ENCODE measurements at regions not wholly inside any gene's neighbourhood (a gene's known extent, or its start where the extent isn't known, plus 50 kb on each side); places are given as distances from the start of the nearest gene placed in this dataset.

DNA sequence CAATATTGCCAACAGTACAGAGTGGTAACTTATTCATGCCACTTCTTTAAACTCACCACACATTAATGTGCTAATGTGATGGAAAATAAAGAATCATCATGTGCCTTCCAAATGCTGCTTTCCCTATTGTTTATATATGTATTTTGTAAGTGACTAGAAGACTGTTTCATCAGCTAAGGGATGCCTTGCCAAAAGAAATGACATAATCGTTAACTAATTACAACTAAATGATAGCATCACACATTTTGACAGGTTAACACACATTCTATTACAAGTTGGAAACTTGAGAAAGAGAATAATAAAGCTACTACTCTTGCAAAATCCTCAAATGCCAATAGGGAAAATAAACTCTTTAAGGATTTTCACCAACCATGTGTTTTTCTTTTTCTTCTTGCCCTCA lies 329.9 kb upstream of the AGTR1 start:
- no peak for DNase-seq (ENCODE audit: low read depth in 3 of 3)

DNA sequence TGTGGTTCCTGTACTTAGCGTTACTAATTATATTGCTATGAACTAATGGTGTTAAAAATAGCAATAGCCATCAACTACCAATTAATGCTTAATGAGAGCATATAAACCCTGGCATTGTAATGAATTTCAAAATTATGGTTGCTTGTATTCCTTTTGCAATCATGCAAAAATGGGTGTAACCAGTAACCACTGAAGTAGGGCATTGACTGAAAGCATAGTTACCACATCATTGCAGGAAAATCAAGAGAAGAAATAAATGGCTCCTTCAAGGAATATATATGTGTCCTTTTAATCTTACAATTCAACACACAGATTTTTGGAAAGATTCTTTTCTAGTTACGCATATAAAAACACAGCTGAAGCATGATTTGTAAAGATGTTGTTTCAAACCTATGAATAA lies 328.3 kb upstream of the AGTR1 start:
- no peak for DNase-seq (ENCODE audit: low read depth in 3 of 3)

DNA sequence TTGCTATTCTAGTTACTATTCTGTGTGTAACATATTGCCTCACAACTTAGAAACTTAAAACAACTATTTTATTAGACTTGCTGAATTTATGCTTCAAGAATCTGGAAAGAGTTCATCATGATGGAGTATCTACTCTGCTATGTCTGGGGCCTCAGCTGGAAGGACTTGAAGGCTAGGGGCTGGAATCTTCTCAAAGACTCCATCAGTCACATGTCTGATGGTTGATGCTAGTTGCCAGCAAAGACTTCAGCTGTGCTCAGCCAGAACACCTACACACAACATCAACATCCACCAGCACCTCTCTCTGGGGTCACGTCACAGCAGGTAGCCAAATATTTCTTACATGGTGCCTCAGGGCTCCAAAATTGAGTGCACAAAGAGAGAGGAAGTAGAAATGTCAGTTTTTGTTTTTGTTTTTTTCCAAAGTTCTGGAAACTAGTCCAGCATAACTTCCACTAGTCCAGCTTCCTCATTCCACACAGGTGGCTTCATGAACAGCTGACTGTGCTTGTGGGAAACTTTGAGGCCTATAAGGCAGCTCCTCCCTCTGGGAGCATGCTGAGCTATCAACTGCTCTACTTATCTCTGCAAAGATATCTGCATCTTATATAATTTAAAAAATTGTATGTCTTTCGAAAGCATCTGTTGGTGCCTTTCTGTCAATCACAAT lies 325.4 kb upstream of the AGTR1 start:
- DNase-seq (ENCODE audit: low read depth in 3 of 3), result no peak

DNA sequence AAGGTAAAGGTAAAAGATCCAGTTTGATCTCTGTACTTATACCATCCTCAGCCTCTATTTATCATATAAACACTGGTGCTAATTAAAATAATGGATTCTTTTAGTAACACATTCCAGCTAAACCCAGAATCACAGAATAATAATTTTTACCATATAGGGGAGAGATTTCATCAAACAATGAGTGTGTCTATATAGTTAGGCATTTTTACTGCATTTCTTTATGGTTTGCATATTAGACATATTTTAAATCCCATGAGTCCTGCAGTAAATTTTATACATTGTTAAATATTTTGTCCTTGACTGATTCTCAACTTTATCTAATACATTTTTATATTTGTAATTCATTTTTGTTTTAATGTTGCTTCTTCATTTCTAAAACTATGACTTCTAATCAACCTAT lies 323.7 kb upstream of the AGTR1 start:
- DNase-seq (ENCODE audit: low read depth in 3 of 3), result no peak

DNA sequence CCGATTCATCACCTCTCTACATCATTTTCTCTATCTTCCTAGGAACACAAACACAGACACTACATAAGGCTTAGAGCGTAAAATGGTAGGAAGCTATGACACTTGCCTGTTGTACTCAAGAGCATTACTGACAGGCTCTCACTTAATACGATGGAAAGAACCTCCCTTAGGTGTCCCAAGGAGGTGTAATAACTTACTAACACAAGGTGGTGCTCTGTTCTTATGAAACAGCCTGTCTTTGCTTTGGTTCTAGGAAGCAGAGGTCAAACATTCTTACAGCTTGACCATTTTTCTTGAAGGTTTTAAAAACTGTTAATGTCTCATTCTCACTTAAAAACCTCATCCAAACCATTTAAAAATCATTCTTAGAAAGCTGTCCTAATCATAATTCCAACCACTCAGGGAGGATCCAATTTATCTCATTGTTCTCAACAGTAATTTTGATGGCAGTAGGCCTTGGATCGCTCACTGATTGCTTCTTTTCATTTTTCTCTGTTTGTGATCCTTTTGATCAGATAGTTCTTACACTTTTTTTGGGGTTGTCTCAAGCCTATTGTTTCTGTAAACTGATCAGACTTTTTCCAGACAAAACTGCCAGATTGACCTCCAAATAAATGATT lies 317.8 kb upstream of the AGTR1 start:
- no peak for DNase-seq (ENCODE audit: low read depth in 3 of 3)

DNA sequence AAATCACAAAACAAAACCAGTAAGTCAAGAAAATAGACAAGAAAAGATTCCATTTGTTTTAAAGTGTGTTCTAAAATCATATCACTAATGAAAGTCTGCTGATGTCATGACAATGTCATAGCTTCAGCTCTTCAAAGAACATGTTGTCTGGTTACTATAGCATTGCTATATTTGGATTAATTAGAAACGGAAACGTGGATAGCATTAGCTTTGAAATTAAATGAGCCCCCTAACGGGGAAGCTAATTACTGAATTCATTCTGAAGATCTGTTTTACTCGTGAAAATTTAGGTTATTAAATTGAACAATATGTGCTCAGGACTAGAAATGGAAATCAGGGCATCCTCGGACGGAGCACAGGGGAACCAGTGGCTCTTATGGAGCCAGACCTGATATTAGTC lies 316.7 kb upstream of the AGTR1 start:
- no peak for DNase-seq (ENCODE audit: low read depth in 3 of 3)

DNA sequence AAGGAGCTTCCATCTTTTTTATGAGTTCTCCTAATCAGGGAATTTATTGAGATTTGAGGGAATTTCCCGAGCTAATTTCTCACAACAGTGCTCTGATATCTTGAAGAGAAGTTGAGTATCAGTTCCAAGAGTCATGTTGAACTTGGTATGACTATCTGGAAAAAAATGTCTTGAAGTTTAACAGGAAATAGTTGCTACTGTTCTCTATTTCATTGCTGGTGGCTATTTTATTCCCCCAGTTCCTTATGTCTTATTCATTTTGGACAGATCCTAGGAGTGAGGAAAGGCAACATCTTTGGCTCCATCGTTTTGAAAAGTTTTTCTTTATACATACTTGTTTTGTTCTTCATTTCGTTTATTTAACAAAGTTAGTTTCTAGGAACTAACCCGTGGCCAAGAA lies 307.8 kb upstream of the AGTR1 start:
- no peak for DNase-seq (ENCODE audit: low read depth in 3 of 3)

DNA sequence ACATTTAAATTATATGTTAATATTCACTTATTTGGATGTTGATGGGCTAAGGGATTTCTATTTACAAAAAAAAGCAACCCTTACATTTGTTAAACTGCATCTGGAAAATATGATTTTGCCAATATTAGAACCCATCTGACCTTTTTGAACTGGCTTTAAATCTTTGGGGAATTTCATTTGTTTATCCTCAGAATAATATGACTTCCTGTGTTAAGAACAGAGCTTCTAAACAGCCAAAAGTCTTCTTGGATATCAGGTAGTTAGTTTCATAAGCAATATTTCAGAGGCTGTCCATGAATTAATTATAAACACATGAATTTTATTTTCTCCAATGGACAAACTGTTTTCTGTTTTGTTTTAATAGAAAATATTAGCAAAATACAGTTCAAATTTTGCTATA lies 301.9 kb upstream of the AGTR1 start:
- DNase-seq (ENCODE audit: low read depth in 3 of 3), result no peak

DNA sequence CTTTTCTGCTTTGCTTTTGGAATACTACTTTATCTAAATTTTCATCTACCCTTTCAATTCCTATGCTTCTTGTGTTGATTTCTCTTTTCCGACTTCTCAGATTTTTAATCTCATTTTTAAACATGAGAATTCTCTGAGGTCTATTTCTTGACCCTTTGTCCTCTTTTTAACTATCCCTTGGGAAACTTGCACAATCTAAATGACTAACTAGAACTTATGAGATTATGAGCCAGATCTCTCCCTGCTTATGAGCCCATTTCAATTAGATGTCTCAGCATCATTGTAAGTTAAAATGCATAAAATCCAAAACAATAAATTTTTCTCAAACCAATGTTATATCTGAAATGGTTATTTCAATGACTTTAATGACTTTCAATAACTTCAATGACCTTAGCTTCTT lies 296.9 kb upstream of the AGTR1 start:
- no peak for DNase-seq (ENCODE audit: low read depth in 3 of 3)

DNA sequence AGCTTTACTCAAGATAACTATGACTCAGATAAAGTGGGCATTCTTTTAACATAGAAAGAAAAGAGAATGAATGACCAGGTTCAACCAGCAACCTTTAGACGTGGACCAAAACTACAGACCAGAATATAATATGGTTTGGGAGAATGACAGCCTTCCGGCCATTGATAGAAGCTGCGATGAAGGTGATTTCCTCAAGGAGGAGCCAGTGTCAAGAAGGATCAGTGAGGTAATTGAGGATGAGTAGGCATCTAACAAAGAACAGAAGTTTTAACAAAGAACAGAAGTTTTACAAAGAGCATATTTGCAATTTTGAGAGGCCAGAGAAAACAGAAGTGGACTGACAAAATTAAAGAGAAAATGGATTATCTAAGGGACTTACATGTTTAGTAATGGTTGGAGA lies 289.0 kb upstream of the AGTR1 start:
- DNase-seq (ENCODE audit: low read depth in 3 of 3), result no peak

DNA sequence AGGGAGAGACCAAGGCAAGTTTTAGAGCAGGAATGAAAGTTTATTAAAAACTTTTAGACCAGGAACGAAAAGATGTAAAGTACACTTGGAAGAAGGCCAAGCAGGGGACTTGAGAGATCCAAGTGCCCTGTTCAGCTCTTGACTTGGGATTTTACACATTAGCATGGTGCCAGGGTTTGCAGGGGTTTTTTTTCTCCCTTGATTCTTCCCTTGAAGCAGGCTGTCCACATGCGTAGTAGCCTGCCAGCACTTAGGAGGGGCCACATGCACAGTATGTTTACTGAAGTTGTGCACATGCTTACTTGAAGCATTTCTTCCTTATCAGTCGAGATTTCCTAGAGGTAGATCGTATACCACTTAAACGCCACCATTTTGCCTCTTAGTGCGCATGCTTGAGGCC lies 277.5 kb upstream of the AGTR1 start:
- DNase-seq (ENCODE audit: low read depth in 3 of 3), result no peak

DNA sequence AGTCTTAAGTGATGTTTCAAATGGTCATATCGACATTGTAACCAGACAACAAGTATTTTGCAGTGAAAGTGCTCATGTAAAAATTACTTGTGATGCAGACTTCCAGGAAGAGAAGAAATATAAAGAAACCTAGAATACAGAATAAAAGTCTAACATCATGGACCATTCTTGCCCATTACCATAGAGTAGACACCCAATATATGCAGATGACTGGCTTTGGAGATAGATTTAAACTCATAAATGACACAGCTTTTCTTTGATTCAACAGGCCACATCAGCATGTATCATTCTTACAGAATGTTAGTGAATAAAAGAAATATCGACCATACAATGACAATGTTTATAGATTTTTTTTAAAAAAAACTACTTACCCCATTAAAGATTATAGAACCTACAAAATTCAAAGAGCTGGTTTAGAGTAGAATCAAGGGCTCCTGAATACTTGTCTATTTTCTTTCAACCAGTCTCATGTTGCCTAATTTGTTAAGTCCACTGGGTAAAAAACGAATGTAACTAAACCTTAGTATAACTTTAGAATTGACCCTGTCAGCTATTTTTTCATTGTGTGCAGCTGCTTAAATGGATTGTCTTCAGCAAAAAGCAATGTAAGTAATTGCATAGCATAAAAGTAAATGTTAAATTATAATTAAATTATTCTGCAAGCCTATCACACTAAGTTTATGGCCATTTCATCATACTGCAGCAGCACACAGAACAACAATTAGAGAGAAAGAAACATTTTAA lies 268.7 kb upstream of the AGTR1 start:
- DNase-seq (ENCODE audit: low read depth in 3 of 3), result no peak

DNA sequence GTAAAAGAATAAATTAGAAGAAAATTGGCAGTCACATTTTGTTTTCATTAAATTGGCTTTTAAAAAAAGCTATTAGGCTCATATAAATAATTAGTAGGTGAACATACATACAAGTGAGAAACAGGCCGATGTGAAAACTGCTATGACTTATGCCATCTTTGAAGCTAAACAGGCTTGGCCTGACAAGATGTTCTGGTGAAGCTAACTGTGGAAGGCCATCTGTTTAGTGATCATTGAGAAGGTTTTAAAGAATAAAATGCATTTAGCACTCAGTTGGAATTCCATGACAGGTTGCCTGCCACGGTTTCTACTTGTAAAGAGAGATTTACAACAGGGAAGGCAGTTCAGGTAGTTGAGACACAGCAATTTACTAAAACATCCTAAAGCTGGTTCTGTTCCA lies 264.0 kb upstream of the AGTR1 start:
- DNase-seq (ENCODE audit: low read depth in 3 of 3), result no peak

DNA sequence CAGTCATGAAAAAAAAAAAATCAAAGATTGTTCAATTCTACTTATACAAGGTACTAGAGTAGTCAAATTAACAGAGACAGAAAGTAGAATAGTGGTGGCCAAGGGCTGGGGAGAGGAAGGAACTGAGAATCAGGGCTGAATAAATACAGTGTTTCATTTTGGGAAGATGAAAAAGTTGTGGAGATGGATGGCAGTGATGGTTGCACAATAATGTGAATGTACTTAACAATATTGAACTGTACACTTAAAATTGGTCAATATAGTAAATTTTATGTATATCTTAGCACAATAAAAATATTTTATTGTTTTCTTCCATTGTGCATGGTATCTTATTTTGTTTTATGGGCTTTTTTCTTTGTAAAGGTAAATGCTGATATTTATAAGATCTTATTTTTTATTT lies 262.2 kb upstream of the AGTR1 start:
- no peak for DNase-seq (ENCODE audit: low read depth in 3 of 3)

DNA sequence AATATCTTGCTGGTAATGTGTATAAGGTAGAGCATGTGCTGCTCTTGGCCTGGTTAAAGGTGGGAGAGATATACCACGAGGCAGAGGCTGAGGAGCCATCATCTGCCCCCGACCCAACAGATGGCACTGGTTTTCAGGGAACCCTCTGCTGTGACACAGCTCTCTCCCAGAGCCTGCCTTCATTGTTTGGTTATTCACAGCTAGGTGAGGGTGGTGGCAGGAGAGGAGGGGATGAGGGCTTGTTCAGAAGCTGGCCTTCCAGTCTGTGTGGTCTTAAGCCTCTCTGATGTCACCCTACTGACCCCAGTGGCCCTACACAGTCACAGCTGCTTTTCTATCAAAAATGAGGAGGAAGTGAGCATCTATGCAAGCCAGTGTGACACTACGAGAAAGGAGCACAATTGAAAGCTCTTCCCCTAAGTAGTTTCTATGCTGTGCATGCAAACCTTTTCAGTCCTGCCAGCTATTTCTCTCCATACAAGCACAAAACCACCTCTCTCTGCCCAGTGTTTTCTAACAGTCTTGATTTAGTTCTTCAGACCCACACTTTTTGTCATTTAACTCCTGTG lies 258.4 kb upstream of the AGTR1 start:
- DNase-seq (ENCODE audit: low read depth in 3 of 3), result no peak

DNA sequence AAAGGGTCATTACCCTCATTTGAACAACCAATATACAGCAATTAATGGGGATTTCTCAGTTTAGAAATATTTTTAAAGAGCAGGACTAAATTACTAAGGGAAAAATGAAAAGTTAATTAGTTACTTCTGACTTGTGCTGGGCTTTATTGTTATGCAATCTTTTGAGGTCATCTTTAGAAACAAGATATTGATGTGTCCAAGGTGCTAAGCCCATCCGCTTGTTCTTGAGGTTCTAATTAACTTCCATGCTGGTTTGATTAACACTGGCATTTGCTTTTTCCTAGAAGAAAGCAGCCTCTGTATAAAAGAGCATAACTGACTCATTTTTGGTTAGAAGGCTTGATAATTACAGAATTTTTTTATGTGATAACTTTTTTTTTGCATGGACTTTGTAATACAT lies 256.5 kb upstream of the AGTR1 start:
- DNase-seq (ENCODE audit: low read depth in 3 of 3), result no peak

DNA sequence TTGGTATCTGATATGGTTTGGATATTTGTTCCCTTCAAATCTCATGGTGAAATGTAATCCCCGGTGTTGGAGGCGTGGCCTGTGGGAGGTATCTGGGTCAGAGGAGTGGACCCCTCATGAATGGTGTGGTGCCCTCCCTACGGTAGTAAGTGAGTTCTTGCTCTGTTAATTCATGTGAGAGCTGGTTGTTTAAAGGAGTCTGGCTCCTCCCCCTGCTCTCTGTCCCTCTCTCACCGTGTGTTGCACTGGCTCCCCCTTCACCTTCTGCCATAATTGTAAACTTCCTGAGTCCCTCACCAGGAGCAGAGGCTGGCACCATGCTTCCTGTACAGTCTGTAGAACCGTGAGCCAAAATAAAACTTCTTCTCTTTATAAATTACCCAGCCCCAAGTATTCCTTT lies 246.9 kb upstream of the AGTR1 start:
- no peak for DNase-seq (ENCODE audit: low read depth in 3 of 3)

DNA sequence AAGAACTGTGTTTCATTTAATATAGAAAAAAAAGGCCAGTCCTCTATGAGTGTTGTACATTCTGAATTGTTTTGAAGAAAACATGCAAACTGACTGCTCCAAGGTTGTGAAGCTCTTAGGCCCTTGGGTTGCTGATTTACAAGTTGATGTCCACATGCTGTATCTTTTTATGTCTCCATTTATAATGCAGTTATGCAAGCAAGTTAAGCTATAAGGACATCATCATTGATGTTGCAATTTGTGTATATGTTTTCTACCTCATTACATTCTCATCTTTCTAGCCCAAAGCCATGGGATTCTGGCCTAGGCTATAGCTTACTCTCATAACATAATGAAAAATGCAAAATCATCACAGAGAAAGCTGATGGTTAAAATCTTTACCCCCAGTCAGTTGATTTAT lies 245.7 kb upstream of the AGTR1 start:
- no peak for DNase-seq (ENCODE audit: low read depth in 3 of 3)

DNA sequence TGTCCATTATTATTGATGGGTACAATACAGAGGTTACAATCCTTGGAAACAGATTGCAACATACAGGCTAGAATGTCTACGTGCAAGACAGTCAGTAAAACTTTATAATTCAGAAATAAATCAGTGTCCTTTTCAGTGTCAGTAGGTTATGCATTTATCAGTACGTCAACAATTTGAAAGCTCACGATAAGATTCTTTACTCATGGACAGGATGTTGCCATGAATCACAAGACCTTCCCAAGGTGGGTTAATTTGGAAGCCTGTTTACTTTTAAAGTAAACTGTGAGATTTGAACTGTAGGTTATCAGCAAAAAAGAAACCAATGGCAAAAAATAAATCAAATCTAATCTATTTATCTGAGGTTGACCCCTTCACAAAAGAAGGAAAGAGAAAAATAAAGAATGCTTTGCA lies 243.9 kb upstream of the AGTR1 start:
- DNase-seq (ENCODE audit: low read depth in 3 of 3), result no peak

DNA sequence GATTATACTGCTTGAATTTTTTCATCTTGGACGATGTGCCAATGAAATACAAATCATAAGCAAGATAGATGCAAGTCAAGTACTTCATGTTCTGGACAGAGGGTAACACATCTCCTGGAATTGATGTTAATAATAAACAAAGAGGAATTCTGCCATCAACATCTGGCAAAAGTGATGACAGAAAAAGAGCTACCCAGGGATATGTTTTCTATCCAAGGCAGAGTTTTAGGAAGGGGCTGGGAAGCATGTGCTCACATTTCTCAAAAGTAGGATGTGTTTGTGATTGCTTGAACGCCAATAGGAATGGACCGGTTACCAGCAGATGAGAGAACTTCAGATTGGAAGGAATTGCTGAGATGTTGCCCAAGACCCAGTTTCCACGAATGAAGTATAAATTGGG lies 242.6 kb upstream of the AGTR1 start:
- no peak for DNase-seq (ENCODE audit: low read depth in 3 of 3)

DNA sequence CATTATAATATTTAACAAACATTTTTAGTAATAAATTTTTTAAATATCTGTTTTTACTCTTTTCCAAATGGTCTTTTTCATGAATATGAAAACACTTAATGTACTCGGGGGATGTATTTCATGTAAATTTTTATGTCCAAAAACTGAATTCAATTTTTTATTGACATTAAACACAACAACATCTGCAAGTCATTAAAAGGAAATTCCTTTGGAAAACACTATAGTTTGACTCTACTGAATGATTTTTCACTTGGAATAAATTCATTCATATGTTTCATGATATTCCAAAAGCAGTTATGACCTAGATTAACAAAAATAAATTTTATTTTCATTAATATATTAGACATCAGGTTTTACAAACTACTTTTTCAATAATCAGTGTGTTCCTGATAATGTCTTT lies 239.8 kb upstream of the AGTR1 start:
- no peak for DNase-seq (ENCODE audit: low read depth in 3 of 3)

DNA sequence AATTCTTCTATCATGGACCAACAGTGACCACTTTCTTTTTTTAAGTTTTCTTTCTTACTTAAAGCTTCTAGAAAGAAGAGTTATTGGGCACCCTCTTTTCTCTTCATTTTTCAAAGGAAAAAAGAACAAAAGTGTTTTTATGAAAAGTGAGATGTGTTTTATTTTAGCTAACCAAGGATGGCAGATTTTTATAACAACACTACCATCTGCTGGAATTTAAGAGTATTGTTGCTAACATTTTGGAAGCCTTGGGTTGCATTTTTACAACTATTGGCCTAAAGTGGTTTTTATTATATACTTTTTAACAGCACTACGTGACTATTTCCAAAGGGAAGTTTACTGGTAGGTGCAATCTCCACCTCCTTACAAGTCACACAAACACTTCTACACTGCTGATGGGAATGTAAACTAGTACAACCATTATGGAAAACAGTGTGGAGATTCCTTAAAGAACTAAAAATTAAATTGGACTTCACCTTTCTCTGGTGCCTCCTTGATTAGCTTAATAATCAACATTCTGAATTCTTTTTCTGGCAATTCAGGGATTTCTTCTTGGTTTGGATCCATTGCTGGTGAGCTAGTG lies 237.7 kb upstream of the AGTR1 start:
- DNase-seq (ENCODE audit: low read depth in 3 of 3), result no peak

DNA sequence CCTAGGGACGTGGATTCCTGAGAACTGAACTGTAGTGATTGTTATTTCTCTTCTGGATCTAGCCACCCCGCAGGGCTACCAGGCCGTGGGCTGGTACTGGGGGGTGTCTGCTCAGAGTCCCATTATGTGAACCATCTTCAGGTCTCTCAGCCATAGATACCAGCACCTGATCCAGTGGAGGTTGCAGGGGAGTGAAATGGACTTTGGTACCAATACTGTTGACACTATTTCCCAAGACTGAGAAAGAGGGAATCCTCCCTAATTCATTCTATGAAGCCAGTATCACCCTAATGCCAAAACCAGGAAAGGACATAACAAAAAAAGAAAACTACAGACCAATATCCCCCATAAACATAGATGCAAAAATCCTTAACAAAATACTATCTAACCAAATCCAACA lies 237.0 kb upstream of the AGTR1 start:
- no peak for DNase-seq (ENCODE audit: low read depth in 3 of 3)
